GM19035 (cell line): ENCODE measurements at regions not wholly inside any gene's neighbourhood (a gene's known extent, or its start where the extent isn't known, plus 50 kb on each side); places are given as distances from the start of the nearest gene placed in this dataset.
"Not testable (repeated sequence)": the region's sequence is repeated elsewhere in the genome, so short reads cannot be mapped to it uniquely, and the experiment has no call there.

Experiments
- ATAC-seq: cut with Tn5 transposase; IDR thresholded peaks from one replicate; pipeline ENCODE4 v1.9.1; 2021; ENCODE audit not compliant: unreplicated experiment

- ATAC-seq, result no peak
Observed at GRCh38 chr4:188717661-188718060, 578.4 kb downstream of the TRIML1 start.

- ATAC-seq, result no peak
Observed at GRCh38 chr4:188719794-188720193, 580.6 kb downstream of the TRIML1 start.

GRCh38 chr4:188722911-188723310 lies 583.7 kb downstream of the TRIML1 start:
- no peak for ATAC-seq

- no peak for ATAC-seq
Observed at GRCh38 chr4:188727746-188728145, 588.5 kb downstream of the TRIML1 start.

- ATAC-seq, result no peak
Observed at GRCh38 chr4:188728359-188728758, 589.1 kb downstream of the TRIML1 start.

- ATAC-seq, result no peak
Observed at GRCh38 chr4:188732131-188732530, 592.9 kb downstream of the TRIML1 start.

- ATAC-seq, result no peak
Observed at GRCh38 chr4:188735082-188735481, 595.8 kb downstream of the TRIML1 start.

GRCh38 chr4:188737251-188738002 lies 598.2 kb downstream of the TRIML1 start:
- no peak for ATAC-seq

- not testable (repeated sequence) for ATAC-seq
Observed at GRCh38 chr4:188738290-188738689, 599.0 kb downstream of the TRIML1 start.

GRCh38 chr4:188740172-188740571 lies 600.9 kb downstream of the TRIML1 start:
- not testable (repeated sequence) for ATAC-seq

- ATAC-seq, result not testable (repeated sequence)
Observed at GRCh38 chr4:188740791-188741190, 601.5 kb downstream of the TRIML1 start.

- no peak for ATAC-seq
Observed at GRCh38 chr4:188754372-188755002, 615.2 kb downstream of the TRIML1 start.

GRCh38 chr4:188767496-188767895 lies 628.3 kb downstream of the TRIML1 start:
- no peak for ATAC-seq

- ATAC-seq, result no peak
Observed at GRCh38 chr4:188778905-188779304, 639.7 kb downstream of the TRIML1 start.

GRCh38 chr4:188779581-188779980 lies 640.3 kb downstream of the TRIML1 start:
- ATAC-seq, result no peak

GRCh38 chr4:188780028-188780427 lies 640.8 kb downstream of the TRIML1 start:
- ATAC-seq, result no peak

- ATAC-seq, result no peak
Observed at GRCh38 chr4:188780686-188781085, 641.4 kb downstream of the TRIML1 start.

GRCh38 chr4:188781655-188782054 lies 642.4 kb downstream of the TRIML1 start:
- ATAC-seq, result no peak

GRCh38 chr4:188783175-188783574 lies 643.9 kb downstream of the TRIML1 start:
- no peak for ATAC-seq

- ATAC-seq, result no peak
Observed at GRCh38 chr4:188783606-188784160, 644.4 kb downstream of the TRIML1 start.

GRCh38 chr4:188796600-188796999 lies 657.4 kb downstream of the TRIML1 start:
- not testable (repeated sequence) for ATAC-seq

GRCh38 chr4:188797011-188797410 lies 657.8 kb downstream of the TRIML1 start:
- ATAC-seq, result not testable (repeated sequence)
